ENCODE measurements at regions not wholly inside any gene's neighbourhood (a gene's known extent, or its start where the extent isn't known, plus 50 kb on each side); places are given as distances from the start of the nearest gene placed in this dataset.
"Not testable (repeated sequence)": the region's sequence is repeated elsewhere in the genome, so short reads cannot be mapped to it uniquely, and the experiment has no call there.

- no peak for DNase-seq
These were observed 646.1 kb downstream of the RAPGEF2 start for GRCh38 chr4:159748834-159749444.

GRCh38 chr4:159757499-159757898, 654.6 kb downstream of the RAPGEF2 start:
- no peak for DNase-seq

GRCh38 chr4:159758061-159758460, 655.2 kb downstream of the RAPGEF2 start:
- no peak for DNase-seq

- no peak for DNase-seq
These were observed 659.8 kb downstream of the RAPGEF2 start for GRCh38 chr4:159762672-159763071.

GRCh38 chr4:159764343-159764952, 661.6 kb downstream of the RAPGEF2 start:
- peak; percentile 74 for DNase-seq

- peak; percentile 86 for DNase-seq
These were observed 662.5 kb downstream of the RAPGEF2 start for GRCh38 chr4:159765382-159765781.

- DNase-seq: no peak
These were observed 663.4 kb downstream of the RAPGEF2 start for GRCh38 chr4:159766241-159766640.

GRCh38 chr4:159767406-159767805, 664.5 kb downstream of the RAPGEF2 start:
- peak; percentile 50 for DNase-seq

- DNase-seq: peak; percentile 85
These were observed 665.1 kb downstream of the RAPGEF2 start for GRCh38 chr4:159768016-159768415.

GRCh38 chr4:159770401-159770800, 667.5 kb downstream of the RAPGEF2 start:
- peak; percentile 17 for DNase-seq

GRCh38 chr4:159770969-159771368, 668.1 kb downstream of the RAPGEF2 start:
- no peak for DNase-seq

GRCh38 chr4:159776961-159777360, 674.1 kb downstream of the RAPGEF2 start:
- no peak for DNase-seq

GRCh38 chr4:159777689-159778088, 674.8 kb downstream of the RAPGEF2 start:
- no peak for DNase-seq

- DNase-seq: no peak
These were observed 675.4 kb downstream of the RAPGEF2 start for GRCh38 chr4:159778298-159778697.

- DNase-seq: peak; percentile 13
These were observed 676.8 kb downstream of the RAPGEF2 start for GRCh38 chr4:159779716-159780115.

- DNase-seq: no peak
These were observed 677.5 kb downstream of the RAPGEF2 start for GRCh38 chr4:159780196-159780922.

GRCh38 chr4:159787901-159788300, 685.0 kb downstream of the RAPGEF2 start:
- DNase-seq: peak; percentile 9

- no peak for DNase-seq
These were observed 688.5 kb downstream of the RAPGEF2 start for GRCh38 chr4:159791334-159791733.

GRCh38 chr4:159804592-159804991, 701.7 kb downstream of the RAPGEF2 start:
- not testable (repeated sequence) for DNase-seq

GRCh38 chr4:159823743-159824142, 720.9 kb downstream of the RAPGEF2 start:
- DNase-seq: peak; percentile 8

- DNase-seq: no peak
These were observed 725.8 kb downstream of the RAPGEF2 start for GRCh38 chr4:159828687-159829086.

- no peak for DNase-seq
These were observed 726.3 kb downstream of the RAPGEF2 start for GRCh38 chr4:159829184-159829583.

- no peak for DNase-seq
These were observed 734.2 kb downstream of the RAPGEF2 start for GRCh38 chr4:159837071-159837470.

- no peak for DNase-seq
These were observed 752.9 kb downstream of the RAPGEF2 start for GRCh38 chr4:159855731-159856130.
